ENCODE measurements at regions not wholly inside any gene's neighbourhood (a gene's known extent, or its start where the extent isn't known, plus 50 kb on each side); places are given as distances from the start of the nearest gene placed in this dataset.
"Not testable (repeated sequence)": the region's sequence is repeated elsewhere in the genome, so short reads cannot be mapped to it uniquely, and the experiment has no call there.

- Mint-ChIP-seq H3K4me1 (ENCODE audit: low read depth) (peaks cover 11% of the 10 kb centered on the region), H3K9me3 (ENCODE audit: low read depth) (peaks cover 3% of the 10 kb centered on the region), H3K4me3 (ENCODE audit: low read depth) (no peak overlapping the region), H3K27me3 (no peaks in the 10 kb centered on the region), H3K36me3 (ENCODE audit: insufficient read depth) (peaks cover 3% of the 10 kb centered on the region), H3K27ac (no peak overlapping the region)
- no peak for DNase-seq (ENCODE audit: low spot score, unreplicated experiment)
- TF ChIP-seq, protein P1, sequence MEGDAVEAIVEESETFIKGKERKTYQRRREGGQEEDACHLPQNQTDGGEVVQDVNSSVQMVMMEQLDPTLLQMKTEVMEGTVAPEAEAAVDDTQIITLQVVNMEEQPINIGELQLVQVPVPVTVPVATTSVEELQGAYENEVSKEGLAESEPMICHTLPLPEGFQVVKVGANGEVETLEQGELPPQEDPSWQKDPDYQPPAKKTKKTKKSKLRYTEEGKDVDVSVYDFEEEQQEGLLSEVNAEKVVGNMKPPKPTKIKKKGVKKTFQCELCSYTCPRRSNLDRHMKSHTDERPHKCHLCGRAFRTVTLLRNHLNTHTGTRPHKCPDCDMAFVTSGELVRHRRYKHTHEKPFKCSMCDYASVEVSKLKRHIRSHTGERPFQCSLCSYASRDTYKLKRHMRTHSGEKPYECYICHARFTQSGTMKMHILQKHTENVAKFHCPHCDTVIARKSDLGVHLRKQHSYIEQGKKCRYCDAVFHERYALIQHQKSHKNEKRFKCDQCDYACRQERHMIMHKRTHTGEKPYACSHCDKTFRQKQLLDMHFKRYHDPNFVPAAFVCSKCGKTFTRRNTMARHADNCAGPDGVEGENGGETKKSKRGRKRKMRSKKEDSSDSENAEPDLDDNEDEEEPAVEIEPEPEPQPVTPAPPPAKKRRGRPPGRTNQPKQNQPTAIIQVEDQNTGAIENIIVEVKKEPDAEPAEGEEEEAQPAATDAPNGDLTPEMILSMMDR (IDR thresholded peaks at IDR 0.05; ENCODE audit: unreplicated experiment), result no peak
Observed at GRCh38 chr15:92753591-92753990, 98.0 kb upstream of the FAM174B start.

DNA sequence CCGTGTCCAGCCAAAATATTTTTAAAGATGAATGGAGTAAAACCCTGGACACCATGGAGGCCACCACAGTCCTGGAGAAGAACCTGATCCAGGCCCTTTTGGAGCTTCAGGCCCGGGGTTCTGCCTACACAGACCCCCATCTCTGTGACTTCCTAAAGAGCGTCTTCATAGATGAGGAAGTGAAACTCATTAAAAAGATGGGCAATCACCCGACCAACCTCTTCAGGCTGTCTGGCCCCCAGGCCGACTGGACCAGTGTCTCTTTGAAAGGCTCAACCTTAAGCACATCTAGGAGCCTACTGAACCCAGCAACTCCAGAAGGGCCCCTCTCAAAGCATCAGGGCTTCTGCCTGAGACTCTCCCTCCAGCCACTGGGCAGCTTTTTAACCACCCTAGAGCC is 107.9 kb upstream of the FAM174B start:
- peaks cover 7% of the 10 kb centered on the region for H3K9me3 Mint-ChIP-seq (ENCODE audit: low read depth)
- no peaks in the 10 kb centered on the region for H3K4me1 Mint-ChIP-seq (ENCODE audit: low read depth)
- no peaks in the 10 kb centered on the region for H3K27me3 Mint-ChIP-seq
- H3K36me3 Mint-ChIP-seq (ENCODE audit: insufficient read depth), result no peaks in the 10 kb centered on the region
- H3K27ac Mint-ChIP-seq, result no peak overlapping the region
- H3K4me3 Mint-ChIP-seq (ENCODE audit: low read depth), result no peak overlapping the region
- TF ChIP-seq, protein P1 (IDR thresholded peaks at IDR 0.05; ENCODE audit: unreplicated experiment), result no peak
- no peak for DNase-seq (ENCODE audit: low spot score, unreplicated experiment)

DNA sequence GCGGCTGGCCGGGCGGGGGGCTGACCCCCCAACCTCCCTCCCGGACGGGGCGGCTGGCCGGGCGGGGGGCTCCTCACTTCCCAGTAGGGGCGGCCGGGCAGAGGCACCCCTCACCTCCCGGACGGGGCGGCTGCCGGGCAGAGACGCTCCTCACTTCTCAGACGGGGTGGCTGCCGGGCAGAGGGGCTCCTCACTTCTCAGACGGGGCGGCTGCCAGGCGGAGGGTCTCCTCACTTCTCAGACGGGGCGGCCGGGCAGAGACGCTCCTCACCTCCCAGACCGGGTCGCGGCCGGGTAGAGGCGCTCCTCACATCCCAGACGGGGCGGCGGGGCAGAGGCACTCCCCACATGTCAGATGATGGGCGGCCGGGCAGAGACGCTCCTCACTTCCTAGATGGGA is 112.6 kb upstream of the FAM174B start:
- H3K4me3 Mint-ChIP-seq (ENCODE audit: low read depth); H3K9me3 Mint-ChIP-seq (ENCODE audit: low read depth); DNase-seq (ENCODE audit: low spot score, unreplicated experiment); H3K27me3 Mint-ChIP-seq; H3K36me3 Mint-ChIP-seq (ENCODE audit: insufficient read depth); H3K4me1 Mint-ChIP-seq (ENCODE audit: low read depth); H3K27ac Mint-ChIP-seq: not testable (repeated sequence)

- H3K27me3 Mint-ChIP-seq, result no peaks in the 10 kb centered on the region
- no peaks in the 10 kb centered on the region for H3K4me1 Mint-ChIP-seq (ENCODE audit: low read depth)
- peaks cover 2% of the 10 kb centered on the region for H3K36me3 Mint-ChIP-seq (ENCODE audit: insufficient read depth)
- TF ChIP-seq, protein P1 (IDR thresholded peaks at IDR 0.05; ENCODE audit: unreplicated experiment), result no peak
- no peak overlapping the region for H3K4me3 Mint-ChIP-seq (ENCODE audit: low read depth)
- no peak overlapping the region for H3K27ac Mint-ChIP-seq
- no peak for DNase-seq (ENCODE audit: low spot score, unreplicated experiment)
- no peaks in the 10 kb centered on the region for H3K9me3 Mint-ChIP-seq (ENCODE audit: low read depth)
Observed at GRCh38 chr15:92770641-92771040, 115.1 kb upstream of the FAM174B start.

- H3K27me3 Mint-ChIP-seq, result no peaks in the 10 kb centered on the region
- H3K27ac Mint-ChIP-seq, result no peak overlapping the region
- H3K9me3 Mint-ChIP-seq (ENCODE audit: low read depth), result no peaks in the 10 kb centered on the region
- peaks cover 2% of the 10 kb centered on the region for H3K36me3 Mint-ChIP-seq (ENCODE audit: insufficient read depth)
- TF ChIP-seq, protein P1 (IDR thresholded peaks at IDR 0.05; ENCODE audit: unreplicated experiment), result no peak
- no peaks in the 10 kb centered on the region for H3K4me1 Mint-ChIP-seq (ENCODE audit: low read depth)
- H3K4me3 Mint-ChIP-seq (ENCODE audit: low read depth), result no peak overlapping the region
- no peak for DNase-seq (ENCODE audit: low spot score, unreplicated experiment)
Observed at GRCh38 chr15:92772061-92772460, 116.5 kb upstream of the FAM174B start.

- TF ChIP-seq, protein P1 (IDR thresholded peaks at IDR 0.05; ENCODE audit: unreplicated experiment), result no peak
- H3K36me3 Mint-ChIP-seq (ENCODE audit: insufficient read depth), result peaks cover 2% of the 10 kb centered on the region
Observed at GRCh38 chr15:92772626-92773244, 117.2 kb upstream of the FAM174B start.

More at GRCh38 chr15:92772626-92773244, 117.2 kb upstream of the FAM174B start:
- DNase-seq (ENCODE audit: low spot score, unreplicated experiment), result no peak
- H3K4me3 Mint-ChIP-seq (ENCODE audit: low read depth), result no peak overlapping the region
- H3K27ac Mint-ChIP-seq, result no peak overlapping the region
- H3K4me1 Mint-ChIP-seq (ENCODE audit: low read depth), result no peaks in the 10 kb centered on the region
- H3K27me3 Mint-ChIP-seq, result no peaks in the 10 kb centered on the region
- no peaks in the 10 kb centered on the region for H3K9me3 Mint-ChIP-seq (ENCODE audit: low read depth)
